ENCODE measurements at regions not wholly inside any gene's neighbourhood (a gene's known extent, or its start where the extent isn't known, plus 50 kb on each side); places are given as distances from the start of the nearest gene placed in this dataset.
"Not testable (repeated sequence)": the region's sequence is repeated elsewhere in the genome, so short reads cannot be mapped to it uniquely, and the experiment has no call there.

GRCh38 chr4:105067946-105068345 lies 78.7 kb upstream of the TET2 start:
- Mint-ChIP-seq H3K4me3 (ENCODE audit: unreplicated experiment) (no peak overlapping the region), H3K4me1 (ENCODE audit: unreplicated experiment) (no peaks in the 10 kb centered on the region), H3K27ac (ENCODE audit: unreplicated experiment) (no peak overlapping the region), H3K36me3 (ENCODE audit: unreplicated experiment) (no peaks in the 10 kb centered on the region), H3K27me3 (ENCODE audit: unreplicated experiment) (peaks cover 20% of the 10 kb centered on the region), H3K9me3 (ENCODE audit: unreplicated experiment) (no peaks in the 10 kb centered on the region)
- TF ChIP-seq CTCF (IDR thresholded peaks at IDR 0.05) = no peak
- no peak for DNase-seq (ENCODE audit: extremely low spot score, unreplicated experiment)

GRCh38 chr4:105068516-105068915 lies 78.2 kb upstream of the TET2 start:
- no peaks in the 10 kb centered on the region for H3K9me3 Mint-ChIP-seq (ENCODE audit: unreplicated experiment)
- no peak for DNase-seq (ENCODE audit: extremely low spot score, unreplicated experiment)
- TF ChIP-seq CTCF (IDR thresholded peaks at IDR 0.05) = no peak
- peaks cover 17% of the 10 kb centered on the region for H3K27me3 Mint-ChIP-seq (ENCODE audit: unreplicated experiment)
- H3K4me1 Mint-ChIP-seq (ENCODE audit: unreplicated experiment) = no peaks in the 10 kb centered on the region
- H3K36me3 Mint-ChIP-seq (ENCODE audit: unreplicated experiment) = no peaks in the 10 kb centered on the region
- no peak overlapping the region for H3K4me3 Mint-ChIP-seq (ENCODE audit: unreplicated experiment)
- H3K27ac Mint-ChIP-seq (ENCODE audit: unreplicated experiment) = no peak overlapping the region

GRCh38 chr4:105072095-105072494 lies 74.6 kb upstream of the TET2 start:
- H3K9me3 Mint-ChIP-seq (ENCODE audit: unreplicated experiment); H3K4me1 Mint-ChIP-seq (ENCODE audit: unreplicated experiment); H3K27ac Mint-ChIP-seq (ENCODE audit: unreplicated experiment); H3K36me3 Mint-ChIP-seq (ENCODE audit: unreplicated experiment); H3K4me3 Mint-ChIP-seq (ENCODE audit: unreplicated experiment); DNase-seq (ENCODE audit: extremely low spot score, unreplicated experiment): not testable (repeated sequence)
- H3K27me3 Mint-ChIP-seq (ENCODE audit: unreplicated experiment) = peaks cover 17% of the 10 kb centered on the region

GRCh38 chr4:105074097-105074496 lies 72.6 kb upstream of the TET2 start:
- no peak for DNase-seq (ENCODE audit: extremely low spot score, unreplicated experiment)
- Mint-ChIP-seq H3K36me3 (ENCODE audit: unreplicated experiment) (no peaks in the 10 kb centered on the region), H3K4me3 (ENCODE audit: unreplicated experiment) (no peak overlapping the region), H3K27me3 (ENCODE audit: unreplicated experiment) (peaks cover 8% of the 10 kb centered on the region), H3K27ac (ENCODE audit: unreplicated experiment) (no peak overlapping the region), H3K9me3 (ENCODE audit: unreplicated experiment) (no peaks in the 10 kb centered on the region), H3K4me1 (ENCODE audit: unreplicated experiment) (no peaks in the 10 kb centered on the region)
- no peak for TF ChIP-seq CTCF (IDR thresholded peaks at IDR 0.05)

- no peak for DNase-seq (ENCODE audit: extremely low spot score, unreplicated experiment)
- H3K27me3 Mint-ChIP-seq (ENCODE audit: unreplicated experiment) = peaks cover 2% of the 10 kb centered on the region
- H3K4me1 Mint-ChIP-seq (ENCODE audit: unreplicated experiment) = no peaks in the 10 kb centered on the region
- no peak for TF ChIP-seq CTCF (IDR thresholded peaks at IDR 0.05)
- H3K9me3 Mint-ChIP-seq (ENCODE audit: unreplicated experiment) = no peaks in the 10 kb centered on the region
- H3K36me3 Mint-ChIP-seq (ENCODE audit: unreplicated experiment) = no peaks in the 10 kb centered on the region
- no peak overlapping the region for H3K27ac Mint-ChIP-seq (ENCODE audit: unreplicated experiment)
- no peak overlapping the region for H3K4me3 Mint-ChIP-seq (ENCODE audit: unreplicated experiment)
Measured at GRCh38 chr4:105075045-105075444, 71.6 kb upstream of the TET2 start.
